Panc1 (cell line): ENCODE measurements at regions not wholly inside any gene's neighbourhood (a gene's known extent, or its start where the extent isn't known, plus 50 kb on each side); places are given as distances from the start of the nearest gene placed in this dataset.

Experiments used
- ATAC-seq: fragments of 200-7000 bp; cut with Tn5 transposase; 2 replicates; pipeline ENCODE4 v1.9.1; 2020; ENCODE audit warnings: mild to moderate bottlenecking, moderate library complexity
- BruUV-seq: library from RNA; stranded (reverse); fragments of 400-500 nt; replicated peaks from 2 replicates; lab custom pipeline; 2021; lab: Mats Ljungman, UMichigan
- CTCF ChIA-PET: fragments of 300-600 bp; sonication (Branson Sonifier 250); formaldehyde crosslinking; loops from one replicate; lab custom pipeline; 2022; ENCODE audit warnings: antibody characterized with exemption; lab: Charles Lee
- POLR2A ChIA-PET: fragments of 300-600 bp; sonication (Branson Sonifier 250); formaldehyde crosslinking; loops from one replicate; lab custom pipeline; 2022; ENCODE audit warnings: antibody characterized with exemption; lab: Charles Lee
- DNase-seq: peaks from one replicate; pipeline ENCODE4 v3.0.0-alpha.2; 2010; ENCODE audit warnings: low read depth, low spot score
- H3K27ac ChIP-seq: 2 replicates; pipeline ENCODE4 v1.5.1; 2011; ENCODE audit warnings: mild to moderate bottlenecking, low read length, inconsistent platforms
- H3K27me3 ChIP-seq: fragments of 200-500 bp; sonication (Bioruptor generic); 2 replicates; pipeline ENCODE4 v1.6.0; 2014; ENCODE audit warnings: low read length, inconsistent platforms; ENCODE audit not compliant: control insufficient read depth, insufficient read depth
- H3K36me3 ChIP-seq: fragments of 200-500 bp; sonication (Bioruptor generic); 2 replicates; pipeline ENCODE4 v1.5.1; 2014; ENCODE audit warnings: inconsistent platforms, mild to moderate bottlenecking, low read length, moderate library complexity; ENCODE audit not compliant: control insufficient read depth, insufficient read depth
- H3K4me1 ChIP-seq: 2 replicates; pipeline ENCODE4 v1.5.1; 2011; ENCODE audit warnings: inconsistent platforms, mild to moderate bottlenecking, low read length, moderate library complexity; ENCODE audit not compliant: control insufficient read depth, insufficient read depth
- H3K4me3 ChIP-seq, 2 experiments: 2 replicates each; pipeline ENCODE4 v1.5.1; 2011 to 2012; ENCODE audit warnings: low read depth in 2 of 2, low read length in 2 of 2, mild to moderate bottlenecking in 2 of 2, inconsistent platforms in 1 of 2, moderate library complexity in 1 of 2
- H3K9me3 ChIP-seq: fragments of 200-500 bp; sonication (Bioruptor generic); 2 replicates; pipeline ENCODE4 v1.5.1; 2014; ENCODE audit warnings: low read depth, mild to moderate bottlenecking, inconsistent platforms, low read length, moderate library complexity; ENCODE audit not compliant: control insufficient read depth, insufficient read depth
- CTCF ChIP-seq: fragments of 450-650 bp; IDR thresholded peaks from 2 replicates; pipeline ENCODE4 v1.5.1; 2017; ENCODE audit warnings: mild to moderate bottlenecking
- POLR2AphosphoS5 ChIP-seq: IDR thresholded peaks from 2 replicates; pipeline ENCODE4 v1.6.1; 2012; ENCODE audit warnings: mild to moderate bottlenecking, low read depth, low read length, moderate library complexity
- REST ChIP-seq, 2 experiments: IDR thresholded peaks; 2 replicates each; pipeline ENCODE4 v1.6.1; 2011 to 2012; ENCODE audit warnings: low read depth in 2 of 2, control low read depth in 1 of 2, low read length in 1 of 2, mild to moderate bottlenecking in 1 of 2, moderate library complexity in 1 of 2; ENCODE audit not compliant: insufficient read depth in 1 of 2
- SIN3A ChIP-seq: IDR thresholded peaks from 2 replicates; pipeline ENCODE4 v1.6.1; 2012; ENCODE audit warnings: low read depth, mild to moderate bottlenecking, low read length, moderate library complexity, borderline replicate concordance; ENCODE audit not compliant: insufficient read depth
- TCF7L2 ChIP-seq: IDR thresholded peaks from 2 replicates; pipeline ENCODE4 v1.6.1; 2011; ENCODE audit warnings: mild to moderate bottlenecking, low read depth, low read length, inconsistent platforms
- in situ Hi-C: cut with HindIII; loops from 2 replicates; pipeline ENCODE4 v1.10.0; 2016; ENCODE audit warnings: low sequenced_read_pairs, low pct_unique_long_range_greater_than_20kb
- intact Hi-C: fragments of 100-400 bp; cut with micrococcal nuclease; formaldehyde crosslinking; loops from one replicate; pipeline ENCODE4 v1.10.0; 2022; ENCODE audit not compliant: unreplicated experiment

DNA sequence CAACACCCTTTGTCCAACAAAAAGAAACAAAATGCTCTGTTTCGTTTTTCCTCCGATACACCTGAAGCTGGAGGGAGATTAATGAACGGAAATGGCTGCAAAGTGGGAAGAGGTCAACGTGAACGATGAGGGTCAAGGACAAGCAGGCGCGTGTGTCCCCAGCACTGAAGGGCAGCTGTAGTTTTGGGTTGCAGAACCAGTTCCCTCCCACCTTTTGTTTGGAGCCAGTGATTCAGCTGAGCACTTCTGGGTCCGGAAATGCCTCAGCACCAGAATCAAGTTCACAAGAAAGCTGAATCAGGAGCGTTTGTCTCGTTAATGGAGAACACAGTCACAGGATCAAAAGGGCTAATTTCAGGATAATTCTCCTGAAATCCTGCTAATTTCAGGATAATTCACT lies 51.1 kb upstream of the PWP1 start:
- Histone ChIP-seq H3K9me3 (no peaks in the 10 kb centered on the region), H3K4me3 (no peak overlapping the region), H3K36me3 (no peaks in the 10 kb centered on the region), H3K27ac (no peak overlapping the region), H3K4me1 (no peaks in the 10 kb centered on the region), H3K27me3 (peaks cover 5% of the 10 kb centered on the region; the same call in 1 of the 2 replicates)
- no peak for TF ChIP-seq REST (IDR thresholded peaks at IDR 0.05; ENCODE audit: insufficient read depth in 1 of 2, low read depth in 2 of 2, low read length in 1 of 2)
- no peak for TF ChIP-seq CTCF
- no peak for TF ChIP-seq TCF7L2
- no peak for TF ChIP-seq SIN3A
- no peak for TF ChIP-seq POLR2AphosphoS5
- DNase-seq: no peak
- in situ Hi-C loops (no loop called here), intact Hi-C loops (no loop called here)
- no peak for ATAC-seq
- POLR2A ChIA-PET: no interaction called here
- CTCF ChIA-PET: no interaction called here
- BruUV-seq: no TSS peak

DNA sequence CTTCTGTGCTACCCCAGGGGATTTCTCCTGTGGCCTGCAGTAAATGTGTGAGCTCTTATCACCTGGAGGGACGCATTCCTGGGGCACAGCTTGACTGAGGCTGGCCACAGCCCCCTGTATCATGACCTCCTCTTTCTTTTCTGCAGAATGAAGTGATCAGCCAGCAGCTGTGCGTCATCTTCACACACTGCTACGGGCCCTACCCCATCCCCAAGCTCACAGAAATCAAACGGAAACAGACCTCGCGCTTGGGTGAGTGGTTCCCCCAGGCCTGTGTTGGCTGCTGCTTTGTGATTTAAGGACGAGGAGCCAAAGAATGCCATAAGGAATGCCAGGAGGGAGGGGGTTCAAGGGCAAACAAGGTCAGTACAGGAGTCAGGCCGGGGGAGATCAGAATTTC lies 50.5 kb upstream of the PWP1 start:
- H3K4me3 ChIP-seq: no peak overlapping the region
- CTCF ChIA-PET: no interaction called here
- BruUV-seq: no TSS peak
- in situ Hi-C loops: no loop called here
- DNase-seq: no peak
- no peak for ATAC-seq
- POLR2A ChIA-PET: no interaction called here
- TF ChIP-seq CTCF (no peak), SIN3A (no peak), POLR2AphosphoS5 (no peak), REST (IDR thresholded peaks at IDR 0.05; ENCODE audit: insufficient read depth in 1 of 2, low read depth in 2 of 2, low read length in 1 of 2) (no peak), TCF7L2 (no peak)
- intact Hi-C loops: no loop called here
- H3K4me1 ChIP-seq: no peaks in the 10 kb centered on the region
- H3K27me3 ChIP-seq: peaks cover 8% of the 10 kb centered on the region; the same call in 1 of the 2 replicates
- no peaks in the 10 kb centered on the region for H3K36me3 ChIP-seq
- no peak overlapping the region for H3K27ac ChIP-seq
- no peaks in the 10 kb centered on the region for H3K9me3 ChIP-seq
